ENCODE measurements at regions not wholly inside any gene's neighbourhood (a gene's known extent, or its start where the extent isn't known, plus 50 kb on each side); places are given as distances from the start of the nearest gene placed in this dataset.

DNA sequence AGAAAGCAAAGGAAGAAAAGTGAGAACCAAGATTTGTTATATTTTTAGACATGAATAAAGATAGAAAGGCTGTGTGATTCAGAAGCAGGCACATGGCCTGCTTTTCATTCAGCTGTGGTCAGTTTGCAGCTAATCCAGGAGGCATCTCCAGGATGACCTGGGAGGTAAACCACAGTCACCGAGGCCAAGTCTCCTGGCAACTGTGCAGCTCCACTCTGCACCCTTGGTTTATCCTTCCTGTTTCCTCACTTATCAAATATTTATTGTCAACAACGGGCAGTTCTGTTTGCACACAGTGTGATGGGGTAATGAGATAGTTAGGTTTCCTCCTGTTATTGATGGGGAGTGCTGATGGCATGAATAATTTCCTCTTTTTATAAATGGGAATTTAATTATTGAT lies 243.0 kb downstream of the PSAT1 start:
- Histone ChIP-seq H3K36me3 (ENCODE audit: low read depth, missing control alignments) (no peaks in the 10 kb centered on the region), H3K4me3 (no peak overlapping the region), H3K27ac (no peak overlapping the region), H3K9me3 (no peaks in the 10 kb centered on the region), H3K4me1 (no peaks in the 10 kb centered on the region), H3K27me3 (no peaks in the 10 kb centered on the region)
- no peak for DNase-seq
- intact Hi-C loops (cut with DNase I; ENCODE audit: low total_unique reads) = no loop called here
- WGBS, 2 donors = 74 to 76% methylated on average over 2 of the region's 2 CpGs
- no peak for TF ChIP-seq POLR2A (IDR thresholded peaks at IDR 0.05)
- TF ChIP-seq, protein P1, sequence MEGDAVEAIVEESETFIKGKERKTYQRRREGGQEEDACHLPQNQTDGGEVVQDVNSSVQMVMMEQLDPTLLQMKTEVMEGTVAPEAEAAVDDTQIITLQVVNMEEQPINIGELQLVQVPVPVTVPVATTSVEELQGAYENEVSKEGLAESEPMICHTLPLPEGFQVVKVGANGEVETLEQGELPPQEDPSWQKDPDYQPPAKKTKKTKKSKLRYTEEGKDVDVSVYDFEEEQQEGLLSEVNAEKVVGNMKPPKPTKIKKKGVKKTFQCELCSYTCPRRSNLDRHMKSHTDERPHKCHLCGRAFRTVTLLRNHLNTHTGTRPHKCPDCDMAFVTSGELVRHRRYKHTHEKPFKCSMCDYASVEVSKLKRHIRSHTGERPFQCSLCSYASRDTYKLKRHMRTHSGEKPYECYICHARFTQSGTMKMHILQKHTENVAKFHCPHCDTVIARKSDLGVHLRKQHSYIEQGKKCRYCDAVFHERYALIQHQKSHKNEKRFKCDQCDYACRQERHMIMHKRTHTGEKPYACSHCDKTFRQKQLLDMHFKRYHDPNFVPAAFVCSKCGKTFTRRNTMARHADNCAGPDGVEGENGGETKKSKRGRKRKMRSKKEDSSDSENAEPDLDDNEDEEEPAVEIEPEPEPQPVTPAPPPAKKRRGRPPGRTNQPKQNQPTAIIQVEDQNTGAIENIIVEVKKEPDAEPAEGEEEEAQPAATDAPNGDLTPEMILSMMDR (IDR thresholded peaks at IDR 0.05) = no peak

DNA sequence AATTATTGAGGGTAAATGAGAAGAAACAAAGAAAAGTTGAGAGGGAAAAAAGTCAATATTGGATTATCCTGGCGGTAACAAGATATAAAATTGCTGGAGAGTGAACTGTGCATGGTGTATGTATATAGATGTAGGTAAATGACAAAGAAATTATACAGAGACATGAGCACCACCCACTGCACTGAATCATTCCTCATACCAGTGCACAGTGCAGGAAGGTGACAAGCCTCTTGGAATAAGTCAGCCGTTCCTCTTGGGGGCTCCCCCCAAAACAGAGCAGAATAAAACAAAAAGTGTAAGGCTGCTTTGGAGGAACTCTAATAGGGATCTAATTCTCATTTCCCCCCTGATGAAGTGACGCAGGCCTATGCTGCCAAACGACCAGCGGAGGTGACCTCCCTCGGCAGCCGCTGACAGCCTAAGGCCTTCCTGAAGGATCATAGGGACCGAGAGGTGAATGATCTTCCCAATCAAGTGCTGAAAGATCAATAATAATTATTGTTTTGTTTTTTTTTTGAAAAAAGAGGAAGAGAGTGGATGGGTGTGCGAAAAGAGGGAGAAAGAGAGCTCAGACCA lies 245.0 kb downstream of the PSAT1 start:
- no peaks in the 10 kb centered on the region for H3K4me1 ChIP-seq
- DNase-seq = no peak
- no peak overlapping the region for H3K27ac ChIP-seq
- H3K36me3 ChIP-seq (ENCODE audit: low read depth, missing control alignments) = no peaks in the 10 kb centered on the region
- intact Hi-C loops (cut with DNase I; ENCODE audit: low total_unique reads) = no loop called here
- no peak overlapping the region for H3K4me3 ChIP-seq
- no peaks in the 10 kb centered on the region for H3K9me3 ChIP-seq
- WGBS, 2 donors = 86 to 89% methylated on average over 9 of the region's 9 CpGs
- no peaks in the 10 kb centered on the region for H3K27me3 ChIP-seq
- TF ChIP-seq POLR2A (IDR thresholded peaks at IDR 0.05) = no peak
- TF ChIP-seq, protein P1 (IDR thresholded peaks at IDR 0.05) = no peak

DNA sequence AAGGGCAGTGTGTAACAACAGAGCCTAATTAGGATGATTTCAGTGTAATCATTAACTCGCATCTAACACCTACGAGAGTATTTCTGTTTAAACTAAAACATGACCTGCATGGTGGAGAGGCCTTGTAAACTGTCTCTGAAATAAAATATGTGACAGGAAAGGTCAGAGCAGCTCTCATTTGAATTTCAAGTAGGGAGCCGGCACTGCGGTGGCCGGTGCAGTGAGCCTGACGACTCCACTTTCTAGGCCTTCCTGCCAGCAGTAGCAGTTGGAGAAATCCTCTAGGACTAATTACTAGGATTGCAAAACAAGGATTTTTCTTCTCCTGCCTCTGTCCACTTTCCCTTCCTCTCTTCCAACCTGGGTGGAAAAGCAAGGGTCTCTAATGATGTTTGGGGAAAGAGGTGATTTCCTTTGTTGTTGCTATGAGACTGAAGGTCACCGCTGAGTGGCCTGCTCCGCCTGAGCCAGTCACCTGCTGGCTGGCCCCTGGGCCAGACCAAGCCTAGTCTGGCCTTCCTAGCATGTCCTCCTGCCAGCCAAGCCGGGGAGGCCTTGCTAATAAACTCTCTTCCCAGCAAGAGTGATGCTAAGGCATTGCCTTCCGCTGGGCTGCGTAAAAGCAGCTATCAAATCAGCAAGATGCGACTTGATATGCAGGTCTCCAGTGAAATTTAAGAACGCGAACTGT lies 245.7 kb downstream of the PSAT1 start:
- intact Hi-C loops (cut with DNase I; ENCODE audit: low total_unique reads) = no loop called here
- H3K27ac ChIP-seq = no peak overlapping the region
- no peaks in the 10 kb centered on the region for H3K36me3 ChIP-seq (ENCODE audit: low read depth, missing control alignments)
- no peak for TF ChIP-seq POLR2A (IDR thresholded peaks at IDR 0.05)
- TF ChIP-seq, protein P1 (IDR thresholded peaks at IDR 0.05) = no peak
- no peak overlapping the region for H3K4me3 ChIP-seq
- H3K4me1 ChIP-seq = no peaks in the 10 kb centered on the region
- H3K9me3 ChIP-seq = no peaks in the 10 kb centered on the region
- DNase-seq = no peak
- no peaks in the 10 kb centered on the region for H3K27me3 ChIP-seq
- 75 to 82% methylated on average over 14 of the region's 14 CpGs for WGBS, 2 donors

DNA sequence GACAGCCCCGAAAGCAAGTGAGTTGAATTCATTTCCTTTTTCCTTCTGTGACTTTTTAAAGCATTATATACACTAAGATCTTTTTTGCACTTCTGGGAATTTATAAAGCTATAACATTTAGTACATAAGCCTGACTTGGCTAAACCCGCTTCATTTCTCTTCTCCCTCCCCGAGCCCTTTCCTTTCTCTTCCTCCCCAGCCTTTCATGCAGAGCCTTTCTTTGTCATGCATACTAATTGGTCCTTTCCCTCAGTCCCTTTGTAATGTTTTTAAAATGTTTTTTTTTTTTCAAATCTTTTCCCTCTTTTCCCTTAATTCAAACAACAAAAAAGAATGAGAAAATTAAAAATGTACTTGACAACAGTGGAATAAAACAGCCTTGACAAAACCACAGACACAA lies 246.4 kb downstream of the PSAT1 start:
- Histone ChIP-seq H3K27me3 (no peaks in the 10 kb centered on the region), H3K9me3 (no peaks in the 10 kb centered on the region), H3K36me3 (ENCODE audit: low read depth, missing control alignments) (no peaks in the 10 kb centered on the region), H3K27ac (no peak overlapping the region), H3K4me3 (no peak overlapping the region), H3K4me1 (no peaks in the 10 kb centered on the region)
- TF ChIP-seq POLR2A (IDR thresholded peaks at IDR 0.05) = no peak
- TF ChIP-seq, protein P1 (IDR thresholded peaks at IDR 0.05) = no peak
- WGBS, 2 donors = 70 to 74% methylated on average over 3 of the region's 3 CpGs
- intact Hi-C loops (cut with DNase I; ENCODE audit: low total_unique reads) = no loop called here
- no peak for DNase-seq

DNA sequence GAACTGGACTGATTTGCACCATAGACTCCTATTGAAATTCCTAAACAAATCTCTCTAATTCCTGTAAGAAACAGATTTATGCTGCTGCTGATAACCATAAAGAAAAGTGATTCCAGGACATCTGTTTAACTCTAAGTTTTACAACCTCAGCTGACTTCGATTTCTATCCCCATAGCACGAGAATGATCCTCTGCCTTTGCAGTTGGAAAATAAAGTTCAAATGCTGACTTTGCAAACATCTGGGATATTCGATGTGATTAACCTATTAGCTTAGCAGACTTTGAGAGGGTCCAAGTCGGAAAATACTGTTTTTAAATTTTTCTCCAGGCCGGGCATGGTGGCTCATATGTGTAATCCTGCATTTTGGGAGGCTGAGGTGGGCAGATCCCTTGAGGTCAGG lies 247.3 kb downstream of the PSAT1 start:
- intact Hi-C loops (cut with DNase I; ENCODE audit: low total_unique reads) = no loop called here
- whole genome bisulfite sequencing, 2 donors = 88 to 91% methylated on average over 5 of the region's 5 CpGs
- Histone ChIP-seq H3K27ac (no peak overlapping the region), H3K9me3 (no peaks in the 10 kb centered on the region), H3K36me3 (ENCODE audit: low read depth, missing control alignments) (no peaks in the 10 kb centered on the region), H3K27me3 (no peaks in the 10 kb centered on the region), H3K4me3 (no peak overlapping the region), H3K4me1 (no peaks in the 10 kb centered on the region)
- DNase-seq = no peak
- TF ChIP-seq POLR2A (IDR thresholded peaks at IDR 0.05) = no peak
- TF ChIP-seq, protein P1 (IDR thresholded peaks at IDR 0.05) = no peak

All from testis (tissue), 2 donors.